DND-41 (cell line): ENCODE measurements at regions not wholly inside any gene's neighbourhood (a gene's known extent, or its start where the extent isn't known, plus 50 kb on each side); places are given as distances from the start of the nearest gene placed in this dataset.

Experiments used
- EZH2 ChIP-seq: IDR thresholded peaks from 3 replicates; pipeline ENCODE4 v1.6.1; 2012; ENCODE audit warnings: borderline replicate concordance, low read depth, mild to moderate bottlenecking, moderate library complexity, low read length, inconsistent platforms; ENCODE audit not compliant: severe bottlenecking
- TF ChIP-seq, protein P1 (sequence below): IDR thresholded peaks from 2 replicates; pipeline ENCODE4 v1.5.1; 2012; ENCODE audit warnings: borderline replicate concordance, low read length, moderate library complexity, mild to moderate bottlenecking; ENCODE audit not compliant: poor library complexity, severe bottlenecking; ENCODE audit errors: extremely low read depth

DNA sequence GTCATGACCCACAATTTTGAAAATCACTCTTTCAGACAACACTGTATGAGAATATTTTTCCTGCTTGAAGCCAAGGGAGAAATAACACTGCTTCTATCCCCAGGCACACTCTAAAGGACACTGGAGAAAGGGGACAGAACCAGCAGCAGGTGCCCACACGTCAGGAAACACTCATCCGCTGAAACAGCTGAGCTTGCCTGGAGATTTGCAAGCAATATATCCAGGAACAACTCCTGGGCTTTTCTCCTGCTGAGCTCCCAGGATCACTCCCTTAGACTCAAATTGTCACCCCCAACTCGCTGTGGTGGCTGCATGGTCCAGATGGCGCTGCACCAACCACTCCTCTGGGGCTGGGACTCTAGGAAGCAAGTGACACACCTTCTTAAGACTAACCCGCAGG lies 186.7 kb downstream of the ARL4C start:
- TF ChIP-seq EZH2, result no peak
- TF ChIP-seq, protein P1, sequence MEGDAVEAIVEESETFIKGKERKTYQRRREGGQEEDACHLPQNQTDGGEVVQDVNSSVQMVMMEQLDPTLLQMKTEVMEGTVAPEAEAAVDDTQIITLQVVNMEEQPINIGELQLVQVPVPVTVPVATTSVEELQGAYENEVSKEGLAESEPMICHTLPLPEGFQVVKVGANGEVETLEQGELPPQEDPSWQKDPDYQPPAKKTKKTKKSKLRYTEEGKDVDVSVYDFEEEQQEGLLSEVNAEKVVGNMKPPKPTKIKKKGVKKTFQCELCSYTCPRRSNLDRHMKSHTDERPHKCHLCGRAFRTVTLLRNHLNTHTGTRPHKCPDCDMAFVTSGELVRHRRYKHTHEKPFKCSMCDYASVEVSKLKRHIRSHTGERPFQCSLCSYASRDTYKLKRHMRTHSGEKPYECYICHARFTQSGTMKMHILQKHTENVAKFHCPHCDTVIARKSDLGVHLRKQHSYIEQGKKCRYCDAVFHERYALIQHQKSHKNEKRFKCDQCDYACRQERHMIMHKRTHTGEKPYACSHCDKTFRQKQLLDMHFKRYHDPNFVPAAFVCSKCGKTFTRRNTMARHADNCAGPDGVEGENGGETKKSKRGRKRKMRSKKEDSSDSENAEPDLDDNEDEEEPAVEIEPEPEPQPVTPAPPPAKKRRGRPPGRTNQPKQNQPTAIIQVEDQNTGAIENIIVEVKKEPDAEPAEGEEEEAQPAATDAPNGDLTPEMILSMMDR, result no peak
